ENCODE measurements at regions not wholly inside any gene's neighbourhood (a gene's known extent, or its start where the extent isn't known, plus 50 kb on each side); places are given as distances from the start of the nearest gene placed in this dataset.

GRCh38 chr18:77187189-77187588, 54.6 kb upstream of the MBP start:
- no peak for DNase-seq

- peak; percentile 73 for DNase-seq
These were observed 58.4 kb upstream of the GALR1 start for GRCh38 chr18:77191071-77191751.

GRCh38 chr18:77197073-77197472, 52.6 kb upstream of the GALR1 start:
- DNase-seq, result no peak

DNA sequence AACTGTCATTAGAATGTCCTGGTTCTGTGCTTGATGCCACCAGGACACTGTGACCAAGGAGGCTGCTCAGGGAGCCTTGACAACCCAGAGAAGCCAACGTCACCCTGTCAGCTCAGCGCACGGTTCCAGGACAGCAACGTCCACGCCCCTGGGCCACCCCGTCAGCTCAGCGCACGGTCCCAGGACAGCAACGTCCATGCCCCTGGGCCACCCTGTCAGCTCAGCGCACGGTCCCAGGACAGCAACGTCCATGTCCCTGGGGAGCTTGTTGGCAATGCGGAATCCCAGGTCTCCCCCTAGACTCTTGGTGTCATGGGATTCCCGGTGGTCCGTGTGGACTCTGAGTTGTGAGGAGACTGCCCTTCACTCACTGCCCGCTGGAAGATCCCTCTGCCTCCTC, 51.0 kb upstream of the GALR1 start:
- no peak for DNase-seq

DNA sequence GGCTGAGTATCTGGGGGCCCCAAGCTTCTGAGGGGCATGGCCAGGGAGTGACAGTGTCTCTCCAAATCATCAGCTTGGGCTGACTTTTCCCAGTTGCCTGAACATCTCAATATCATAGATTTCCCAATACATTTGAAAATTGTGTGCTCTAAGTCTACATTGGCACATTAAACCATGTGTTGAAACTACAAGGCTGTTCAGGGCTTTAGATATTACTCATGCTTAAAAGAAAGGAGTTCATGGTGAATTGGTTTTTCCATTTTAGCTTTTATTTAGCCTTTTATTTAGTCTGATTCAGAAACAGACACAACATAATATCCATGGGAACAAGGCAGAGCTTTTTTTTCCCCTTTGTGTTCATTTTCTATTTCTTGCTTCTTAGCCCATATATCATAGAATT, 49.9 kb upstream of the GALR1 start:
- no peak for DNase-seq
